ENCODE measurements at regions not wholly inside any gene's neighbourhood (a gene's known extent, or its start where the extent isn't known, plus 50 kb on each side); places are given as distances from the start of the nearest gene placed in this dataset.

- DNase-seq (ENCODE audit: low spot score): no peak
Observed at GRCh38 chr11:105193260-105193659, 53.7 kb upstream of the CARD18 start.

GRCh38 chr11:105192115-105192514 lies 52.5 kb upstream of the CARD18 start:
- DNase-seq (ENCODE audit: low spot score): no peak

- no peak for DNase-seq (ENCODE audit: low spot score)
Observed at GRCh38 chr11:105189581-105189980, 50.0 kb upstream of the CARD18 start.

Data from COLO829 (cell line).